Panc1 (cell line): ENCODE measurements at regions not wholly inside any gene's neighbourhood (a gene's known extent, or its start where the extent isn't known, plus 50 kb on each side); places are given as distances from the start of the nearest gene placed in this dataset.

Experiments
- CTCF ChIP-seq: fragments of 450-650 bp; IDR thresholded peaks from 2 replicates; pipeline ENCODE4 v1.5.1; 2017; ENCODE audit warnings: mild to moderate bottlenecking
- POLR2AphosphoS5 ChIP-seq: IDR thresholded peaks from 2 replicates; pipeline ENCODE4 v1.6.1; 2012; ENCODE audit warnings: mild to moderate bottlenecking, low read depth, low read length, moderate library complexity

GRCh38 chr4:71882113-71882841 is 98.4 kb upstream of the GC start:
- TF ChIP-seq POLR2AphosphoS5 (no peak), CTCF (no peak)
